ENCODE measurements at regions not wholly inside any gene's neighbourhood (a gene's known extent, or its start where the extent isn't known, plus 50 kb on each side); places are given as distances from the start of the nearest gene placed in this dataset.
"Not testable (repeated sequence)": the region's sequence is repeated elsewhere in the genome, so short reads cannot be mapped to it uniquely, and the experiment has no call there.

DNA sequence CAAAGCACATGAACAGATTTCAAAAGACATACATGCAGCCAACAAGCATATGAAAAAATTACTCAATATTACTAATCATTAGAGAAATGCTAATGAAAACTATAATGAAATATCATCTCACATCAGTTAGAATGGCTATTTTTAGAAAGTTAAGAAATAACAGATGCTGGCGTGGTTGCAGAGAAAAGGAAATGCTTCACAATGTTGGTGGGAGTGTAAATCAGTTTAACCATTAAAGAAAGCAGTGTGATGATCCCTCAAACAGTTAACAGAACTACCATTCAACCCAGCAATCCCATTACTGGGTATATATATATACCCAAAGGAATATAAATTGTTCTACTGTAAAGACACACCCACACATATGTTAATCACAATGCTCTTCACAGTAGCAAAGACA, 117.7 kb upstream of the SETBP1 start:
- Mint-ChIP-seq H3K36me3 (no peaks in the 10 kb centered on the region), H3K9me3 (peaks cover 0 to 5% (median 0%) of the 10 kb centered on the region in 7 donors), H3K27ac (no peak overlapping the region), H3K27me3 (no peaks in the 10 kb centered on the region), H3K4me1 (no peaks in the 10 kb centered on the region), H3K4me3 (no peak overlapping the region)
- no peak for DNase-seq
- ATAC-seq (ENCODE audit: low read depth in 2 of 2): no peak

DNA sequence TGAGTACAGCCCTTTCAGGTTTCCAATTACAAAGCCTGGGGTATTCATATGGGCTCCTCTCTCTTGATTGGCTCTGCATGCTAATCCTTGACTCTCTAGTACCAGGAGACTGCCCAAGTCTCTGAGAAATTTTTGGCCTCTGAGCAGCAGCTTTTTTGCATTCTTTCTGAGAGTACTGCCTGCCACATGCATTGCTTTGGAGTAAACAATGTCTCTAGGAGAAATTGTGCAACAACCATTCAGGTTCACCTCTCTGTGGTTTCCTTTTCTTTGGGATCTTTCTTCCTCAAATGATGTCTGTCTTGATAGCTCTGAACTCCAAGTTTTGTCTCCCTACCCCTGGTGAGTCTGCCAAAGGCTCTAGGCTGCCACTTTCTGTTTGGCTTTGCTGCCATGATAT, 115.8 kb upstream of the SETBP1 start:
- Mint-ChIP-seq H3K9me3 (peaks cover 0 to 5% (median 0%) of the 10 kb centered on the region in 7 donors), H3K4me1 (no peaks in the 10 kb centered on the region), H3K4me3 (no peak overlapping the region), H3K36me3 (no peaks in the 10 kb centered on the region), H3K27ac (peak overlapping the region in 1 of 6 donors; percentile 34), H3K27me3 (no peaks in the 10 kb centered on the region)
- ATAC-seq (ENCODE audit: low read depth in 2 of 2): no peak
- DNase-seq: no peak

DNA sequence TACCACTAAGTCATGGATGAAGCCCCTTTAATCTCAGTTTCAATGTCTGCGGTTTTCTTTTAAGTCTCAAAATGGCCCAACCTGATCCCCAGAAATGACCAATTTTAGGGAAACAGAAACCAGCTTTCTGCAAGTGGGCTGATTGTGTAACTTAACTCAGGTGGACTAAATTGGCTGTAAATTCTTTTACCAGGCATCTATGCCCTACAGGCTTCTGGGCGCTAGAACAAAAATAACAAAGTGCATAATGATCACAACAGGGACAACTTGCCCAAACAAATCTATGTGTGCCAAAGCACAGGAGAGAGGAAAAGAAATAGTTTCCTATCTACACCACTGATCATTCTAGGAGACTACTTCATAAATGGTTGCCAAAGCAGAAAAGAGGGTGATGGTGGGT, 112.3 kb upstream of the SETBP1 start:
- Mint-ChIP-seq H3K27me3 (no peaks in the 10 kb centered on the region), H3K36me3 (no peaks in the 10 kb centered on the region), H3K4me3 (no peak overlapping the region), H3K27ac (peak overlapping the region in 1 of 6 donors; percentile 3), H3K9me3 (peaks cover 0 to 5% (median 1%) of the 10 kb centered on the region in 7 donors), H3K4me1 (peaks cover 0 to 4% (median 0%) of the 10 kb centered on the region in 3 donors)
- no peak for DNase-seq
- ATAC-seq (ENCODE audit: low read depth in 2 of 2): no peak

DNA sequence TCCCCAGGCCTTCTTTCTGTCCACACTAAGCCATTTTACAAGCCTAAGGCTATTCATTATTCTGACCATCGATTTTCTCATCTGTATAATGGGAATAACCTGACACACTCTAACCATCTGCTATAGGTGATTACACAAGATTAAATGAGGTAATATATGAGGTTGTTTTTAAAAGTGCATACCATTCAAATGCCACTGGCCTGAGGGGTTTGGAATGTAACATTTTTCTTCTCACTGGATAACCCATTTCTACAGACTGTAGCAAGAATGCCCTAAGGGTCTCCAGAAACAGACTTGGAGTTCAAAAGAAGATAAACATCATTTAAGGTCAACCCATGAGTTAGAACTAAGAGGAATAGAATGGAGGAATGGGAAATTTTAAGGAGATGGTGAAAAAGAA, 111.7 kb upstream of the SETBP1 start:
- Mint-ChIP-seq H3K4me3 (no peak overlapping the region), H3K27ac (no peak overlapping the region), H3K36me3 (no peaks in the 10 kb centered on the region), H3K27me3 (no peaks in the 10 kb centered on the region), H3K9me3 (peaks cover 0 to 5% (median 1%) of the 10 kb centered on the region in 7 donors), H3K4me1 (peaks cover 0 to 4% (median 0%) of the 10 kb centered on the region in 3 donors)
- DNase-seq (no peak), ATAC-seq (ENCODE audit: low read depth in 2 of 2) (no peak)

DNA sequence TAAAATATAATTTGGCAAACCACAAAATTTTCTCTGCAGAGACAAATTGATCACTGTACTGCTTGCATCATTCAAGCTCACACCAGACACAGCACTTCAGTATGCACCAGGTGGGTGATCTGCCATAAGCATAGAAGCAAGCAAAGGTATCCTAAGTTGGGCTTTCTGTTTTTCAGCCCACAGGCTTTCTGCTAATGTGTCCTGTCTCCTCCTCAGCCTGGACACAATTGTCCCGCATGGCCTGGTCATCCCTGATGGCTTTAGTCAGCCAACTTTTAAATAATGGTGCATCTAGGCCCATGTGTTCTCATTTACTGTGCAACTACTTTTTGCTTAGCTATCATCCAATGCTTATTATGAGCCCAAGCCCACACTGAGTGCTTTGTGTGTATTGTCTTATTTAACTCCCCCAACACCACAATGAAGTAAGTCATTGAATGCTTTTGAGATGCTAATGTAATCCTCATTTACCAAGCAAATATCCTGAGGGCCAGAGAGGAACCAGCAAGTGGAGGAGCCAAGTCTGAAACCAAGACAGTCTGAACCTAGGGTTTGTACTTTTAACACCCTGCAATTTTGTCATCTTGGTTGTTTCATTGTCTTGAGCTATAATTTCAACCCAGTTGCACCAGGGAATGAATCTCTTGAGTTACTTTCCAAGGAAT, 111.2 kb upstream of the SETBP1 start:
- no peaks in the 10 kb centered on the region for H3K36me3 Mint-ChIP-seq
- no peaks in the 10 kb centered on the region for H3K27me3 Mint-ChIP-seq
- no peak for DNase-seq
- no peak for ATAC-seq (ENCODE audit: low read depth in 2 of 2)
- peaks cover 0 to 4% (median 0%) of the 10 kb centered on the region in 3 donors for H3K4me1 Mint-ChIP-seq
- no peak overlapping the region for H3K27ac Mint-ChIP-seq
- no peak overlapping the region for H3K4me3 Mint-ChIP-seq
- H3K9me3 Mint-ChIP-seq: peaks cover 0 to 5% (median 1%) of the 10 kb centered on the region in 7 donors

DNA sequence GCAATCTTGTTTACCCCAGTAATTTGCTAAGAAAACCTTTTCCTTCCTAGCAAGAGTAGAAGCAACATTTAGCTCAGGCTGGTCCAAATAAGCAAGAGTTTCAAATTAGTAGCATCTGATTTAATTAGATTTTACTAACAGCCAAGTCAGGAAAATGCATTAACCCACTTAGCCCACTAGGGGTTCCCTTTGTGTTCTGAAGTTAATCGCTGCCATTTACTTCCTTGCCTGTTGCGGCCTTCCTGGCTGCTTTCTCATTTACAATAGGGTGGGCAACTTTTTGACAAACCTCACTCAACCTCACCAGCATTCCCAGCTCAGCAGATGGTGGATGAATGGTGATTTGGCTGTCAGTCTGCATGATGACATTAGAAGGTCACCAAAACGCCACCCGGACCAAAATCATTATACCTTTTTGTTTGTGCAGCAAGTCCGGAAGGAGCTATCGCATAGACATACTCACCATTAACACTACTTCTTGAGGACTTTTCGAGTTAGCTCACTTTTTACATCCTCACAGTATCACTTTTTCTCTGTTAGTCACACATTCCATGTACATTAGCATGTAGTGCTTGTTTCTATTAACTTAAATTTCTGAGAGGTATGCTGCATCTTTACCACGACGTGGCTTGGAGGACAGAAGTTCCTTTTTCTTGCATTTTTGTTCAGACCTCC, 101.5 kb upstream of the SETBP1 start:
- no peak overlapping the region for H3K27ac Mint-ChIP-seq
- H3K4me3 Mint-ChIP-seq: no peak overlapping the region
- H3K4me1 Mint-ChIP-seq: peaks cover 24 to 33% (median 26%) of the 10 kb centered on the region in 3 donors
- peaks cover 0 to 3% (median 0%) of the 10 kb centered on the region in 7 donors for H3K9me3 Mint-ChIP-seq
- ATAC-seq (ENCODE audit: low read depth in 2 of 2) (no peak), DNase-seq (no peak)
- peaks cover 0 to 3% (median 0%) of the 10 kb centered on the region in 3 donors for H3K27me3 Mint-ChIP-seq
- no peaks in the 10 kb centered on the region for H3K36me3 Mint-ChIP-seq

DNA sequence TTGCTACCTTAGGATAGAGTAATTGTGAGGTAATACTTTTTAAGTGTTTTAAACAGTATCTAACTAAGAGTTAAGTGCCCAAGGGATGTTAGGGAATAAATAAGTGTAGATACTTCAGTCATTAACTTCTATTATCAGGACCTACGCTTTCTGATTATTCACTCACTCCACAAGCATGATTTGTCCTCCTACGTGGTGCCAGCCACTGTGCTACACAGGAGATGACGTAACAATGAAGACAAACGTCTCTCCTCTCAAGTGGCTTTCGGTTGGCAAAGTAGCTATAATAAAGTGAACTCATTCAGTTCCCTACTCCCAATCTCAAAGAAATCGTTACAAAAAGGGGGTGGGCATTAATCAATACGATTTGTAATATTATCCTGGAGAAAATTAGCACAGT, 100.9 kb upstream of the SETBP1 start:
- Mint-ChIP-seq H3K4me1 (peaks cover 24 to 33% (median 26%) of the 10 kb centered on the region in 3 donors), H3K27ac (no peak overlapping the region), H3K36me3 (no peaks in the 10 kb centered on the region), H3K9me3 (peaks cover 0 to 5% (median 0%) of the 10 kb centered on the region in 7 donors), H3K4me3 (no peak overlapping the region), H3K27me3 (peaks cover 0 to 9% (median 0%) of the 10 kb centered on the region in 3 donors)
- DNase-seq (no peak), ATAC-seq (ENCODE audit: low read depth in 2 of 2) (no peak)

DNA sequence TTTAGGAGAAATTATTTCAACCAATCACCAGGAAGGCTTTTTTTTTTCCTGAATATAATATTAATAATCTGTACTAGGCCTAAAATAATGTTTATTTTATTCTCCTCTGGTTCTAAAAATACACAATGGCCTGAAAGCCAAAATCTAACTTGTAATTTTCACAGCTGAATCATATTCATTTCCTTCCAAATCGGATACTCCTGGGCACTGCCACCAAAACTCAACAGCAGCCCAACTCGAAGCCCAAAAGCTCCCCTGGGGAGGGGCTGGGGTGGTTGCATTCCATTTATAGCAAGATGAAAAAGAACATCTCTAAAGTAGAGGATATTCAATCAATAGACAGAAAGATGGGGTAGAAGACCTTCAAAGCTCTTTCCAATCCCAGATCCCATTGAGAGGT, 100.5 kb upstream of the SETBP1 start:
- H3K9me3 Mint-ChIP-seq: peaks cover 0 to 5% (median 0%) of the 10 kb centered on the region in 7 donors
- H3K27me3 Mint-ChIP-seq: peaks cover 0 to 9% (median 0%) of the 10 kb centered on the region in 3 donors
- no peak for DNase-seq
- no peak for ATAC-seq (ENCODE audit: low read depth in 2 of 2)
- H3K36me3 Mint-ChIP-seq: no peaks in the 10 kb centered on the region
- no peak overlapping the region for H3K4me3 Mint-ChIP-seq
- peak overlapping the region in 1 of 6 donors; percentile 63 for H3K27ac Mint-ChIP-seq
- peaks cover 24 to 33% (median 26%) of the 10 kb centered on the region in 3 donors for H3K4me1 Mint-ChIP-seq

DNA sequence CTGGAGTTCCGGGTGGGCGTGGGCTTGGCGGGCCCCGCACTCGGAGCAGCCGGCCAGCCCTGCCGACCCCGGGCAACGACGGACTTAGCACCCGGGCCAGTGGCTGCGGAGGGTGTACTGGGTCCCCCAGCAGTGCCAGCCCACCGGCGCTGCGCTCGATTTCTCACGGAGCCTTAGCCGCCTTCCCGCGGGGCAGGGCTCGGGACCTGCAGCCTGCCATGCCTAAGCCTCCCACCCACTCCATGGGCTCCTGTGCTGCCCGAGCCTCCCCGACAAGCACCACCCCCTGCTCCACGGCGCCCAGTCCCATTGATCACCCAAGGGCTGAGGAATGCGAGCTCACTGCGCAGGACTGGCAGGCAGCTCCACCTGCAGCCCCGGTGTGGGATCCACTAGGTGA, 99.9 kb upstream of the SETBP1 start:
- H3K4me1 Mint-ChIP-seq: peaks cover 23 to 31% (median 24%) of the 10 kb centered on the region in 3 donors
- H3K27me3 Mint-ChIP-seq; H3K4me3 Mint-ChIP-seq; H3K36me3 Mint-ChIP-seq; H3K27ac Mint-ChIP-seq; H3K9me3 Mint-ChIP-seq; DNase-seq; ATAC-seq (ENCODE audit: low read depth in 2 of 2): not testable (repeated sequence)

DNA sequence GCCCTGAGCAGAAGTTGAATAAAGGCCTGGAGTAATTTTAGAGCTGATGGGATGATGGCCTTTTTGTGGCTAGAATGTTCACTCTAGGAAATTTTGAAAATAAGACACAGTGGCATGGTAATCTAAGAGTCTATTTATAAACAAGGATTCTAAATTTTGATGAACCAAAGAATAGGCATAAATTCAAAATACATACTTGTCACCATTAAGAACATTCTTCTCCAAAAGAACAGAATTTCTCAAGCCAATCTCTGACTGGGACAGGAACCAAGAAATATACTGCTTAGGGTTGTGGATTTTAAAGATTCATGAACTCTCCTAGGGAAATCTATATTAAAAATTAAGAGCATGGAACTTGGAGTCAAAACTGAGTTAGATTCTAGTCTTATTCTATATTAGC, 98.2 kb upstream of the SETBP1 start:
- no peaks in the 10 kb centered on the region for H3K36me3 Mint-ChIP-seq
- peaks cover 0 to 9% (median 0%) of the 10 kb centered on the region in 3 donors for H3K27me3 Mint-ChIP-seq
- no peak for ATAC-seq (ENCODE audit: low read depth in 2 of 2)
- H3K4me3 Mint-ChIP-seq: peak overlapping the region in 1 of 8 donors; percentile 56
- peaks cover 0 to 5% (median 0%) of the 10 kb centered on the region in 7 donors for H3K9me3 Mint-ChIP-seq
- DNase-seq: no peak
- peaks cover 16 to 22% (median 17%) of the 10 kb centered on the region in 3 donors for H3K4me1 Mint-ChIP-seq
- H3K27ac Mint-ChIP-seq: no peak overlapping the region

DNA sequence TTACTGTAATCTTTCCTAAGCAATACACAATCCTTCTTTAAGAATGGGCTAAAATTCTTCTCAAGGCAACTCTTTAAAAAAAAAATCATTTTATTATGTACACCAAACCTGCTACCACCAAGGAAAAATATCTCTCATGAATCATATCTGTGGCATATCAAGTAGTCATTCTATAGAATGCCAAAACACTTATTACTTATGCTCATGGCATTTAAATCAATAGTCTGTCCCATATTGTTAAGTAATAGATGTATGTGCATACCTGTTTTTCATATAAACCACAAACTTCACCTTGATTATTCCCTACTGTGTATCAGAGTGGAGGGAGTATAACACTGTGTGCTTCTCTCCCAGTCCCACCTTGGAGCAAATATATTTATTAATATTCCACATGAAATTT, 95.8 kb upstream of the SETBP1 start:
- Mint-ChIP-seq H3K9me3 (peaks cover 0 to 5% (median 0%) of the 10 kb centered on the region in 7 donors), H3K36me3 (no peaks in the 10 kb centered on the region), H3K4me1 (peaks cover 8 to 13% (median 9%) of the 10 kb centered on the region in 3 donors), H3K27me3 (peaks cover 0 to 9% (median 0%) of the 10 kb centered on the region in 3 donors), H3K27ac (no peak overlapping the region), H3K4me3 (no peak overlapping the region)
- DNase-seq (no peak), ATAC-seq (ENCODE audit: low read depth in 2 of 2) (no peak)

DNA sequence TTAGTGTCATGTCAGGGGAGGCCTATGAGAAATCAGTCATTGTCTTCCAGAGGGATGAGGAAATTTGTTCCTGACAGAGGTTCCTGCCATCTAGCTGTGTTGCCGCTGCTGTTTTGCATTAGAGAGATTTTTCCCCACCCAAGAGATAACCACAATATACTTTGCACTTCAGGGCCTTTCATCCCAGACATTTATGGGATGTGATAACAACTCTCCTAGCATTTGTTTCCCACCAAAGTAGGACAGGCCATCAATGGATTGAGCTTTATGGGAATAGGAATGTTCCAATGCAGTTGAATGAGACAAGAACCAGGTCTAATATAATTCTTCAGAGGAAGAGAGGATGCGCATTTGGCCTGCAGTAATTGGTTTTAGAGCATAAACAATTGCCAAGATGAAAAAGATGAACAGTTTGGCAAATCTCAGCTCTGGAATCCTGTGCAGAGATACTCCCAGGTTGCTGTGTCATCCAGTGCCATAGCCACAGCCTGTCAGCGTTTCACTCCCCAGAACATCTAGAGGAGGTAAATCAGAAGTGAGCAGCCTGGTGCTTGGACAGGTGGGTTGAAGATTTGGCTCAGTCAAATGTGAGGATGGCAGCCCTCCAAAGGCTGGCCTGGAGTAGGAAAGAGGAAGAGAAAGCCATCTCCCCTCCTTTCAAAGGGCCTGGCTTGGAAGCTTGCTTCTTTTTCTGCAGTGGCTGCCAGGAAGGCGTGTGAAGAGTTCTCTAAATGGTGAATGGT, 93.7 kb upstream of the SETBP1 start:
- H3K27ac Mint-ChIP-seq: no peak overlapping the region

DNA sequence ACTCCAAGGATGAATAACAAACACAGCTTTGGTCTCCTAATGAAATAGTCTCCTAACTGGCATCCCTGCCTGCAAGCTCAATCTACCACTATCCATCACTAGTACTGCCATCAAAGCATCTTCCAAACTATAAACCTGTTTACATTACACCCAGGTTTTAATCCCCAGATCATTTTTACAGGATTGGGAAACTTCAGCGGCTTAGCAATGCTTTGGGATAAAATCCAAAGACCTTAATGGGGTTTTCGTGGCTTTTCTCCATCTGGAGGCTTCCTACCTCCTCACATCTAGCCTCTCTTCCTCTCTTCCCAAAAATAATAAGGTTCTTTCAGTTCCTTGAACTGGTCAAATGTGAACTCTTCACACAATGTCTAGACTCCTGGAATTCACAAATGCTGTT, 92.2 kb upstream of the SETBP1 start:
- Mint-ChIP-seq H3K9me3 (peaks cover 0 to 2% (median 0%) of the 10 kb centered on the region in 7 donors), H3K4me3 (no peak overlapping the region), H3K36me3 (no peaks in the 10 kb centered on the region), H3K27ac (no peak overlapping the region), H3K27me3 (peaks cover 0 to 9% (median 2%) of the 10 kb centered on the region in 3 donors), H3K4me1 (no peaks in the 10 kb centered on the region)
- DNase-seq (no peak), ATAC-seq (ENCODE audit: low read depth in 2 of 2) (no peak)

More for the DNA sequence above, 93.7 kb upstream of the SETBP1 start:
- Mint-ChIP-seq H3K36me3 (no peaks in the 10 kb centered on the region), H3K27me3 (peaks cover 0 to 9% (median 0%) of the 10 kb centered on the region in 3 donors), H3K4me3 (no peak overlapping the region), H3K4me1 (peaks cover 3 to 6% (median 3%) of the 10 kb centered on the region in 3 donors), H3K9me3 (peaks cover 0 to 2% (median 0%) of the 10 kb centered on the region in 7 donors)
- DNase-seq: no peak
- ATAC-seq (ENCODE audit: low read depth in 2 of 2): no peak

All from naive B cell (primary cell).